B cell (primary cell): ENCODE measurements at regions not wholly inside any gene's neighbourhood (a gene's known extent, or its start where the extent isn't known, plus 50 kb on each side); places are given as distances from the start of the nearest gene placed in this dataset.

Source experiments
- ATAC-seq: fragments of 200-7000 bp; cut with Tn5 transposase; one replicate; pipeline ENCODE4 v1.10.0; 2021; ENCODE audit warnings: low read depth, mild to moderate bottlenecking, moderate number of reproducible peaks, moderate library complexity
- CTCF ChIA-PET: fragments of 350-600 bp; sonication (Branson Sonifier 250); formaldehyde crosslinking; loops from one replicate; lab custom pipeline; 2021; ENCODE audit warnings: antibody characterized with exemption, inconsistent platforms; lab: Charles Lee
- POLR2A ChIA-PET: fragments of 350-600 bp; sonication (Branson Sonifier 250); formaldehyde crosslinking; loops from one replicate; lab custom pipeline; 2021; ENCODE audit warnings: antibody characterized with exemption; lab: Charles Lee
- DNase-seq: peaks from one replicate; pipeline ENCODE4 v3.0.0; 2013
- H2AFZ ChIP-seq: 2 replicates; pipeline ENCODE4 v1.6.1; 2012; ENCODE audit warnings: mild to moderate bottlenecking, low read depth, low read length; ENCODE audit not compliant: insufficient read depth, poor library complexity, severe bottlenecking
- H3K27ac ChIP-seq, 2 donors: 1 replicate in 1 of 2; 2 replicates in 1 of 2; pipeline ENCODE4 v1.5.1; 2012 to 2013; ENCODE audit warnings: low read length in 2 of 2, mild to moderate bottlenecking in 2 of 2, moderate library complexity in 1 of 2
- H3K27me3 ChIP-seq, 4 experiments: fragments of 200-600 bp in 1 of 4; sonication (generic) in 1 of 4; replicated peaks in 1 of 4; 1 replicate in 2 of 4; 2 replicates in 2 of 4; pipeline versions ENCODE4 v1.6.1 to v1.7.0; 2013 to 2016; ENCODE audit warnings: low read length in 3 of 4, mild to moderate bottlenecking in 2 of 4, mixed read lengths in 1 of 4, moderate library complexity in 1 of 4; ENCODE audit not compliant: insufficient read depth in 4 of 4, control insufficient read depth in 3 of 4; ENCODE audit errors: control extremely low read depth in 1 of 4
- H3K36me3 ChIP-seq, 2 experiments: replicated peaks in 1 of 2; 1 replicate in 1 of 2; 2 replicates in 1 of 2; pipeline versions ENCODE4 v1.6.1 to v1.7.1; 2013; ENCODE audit warnings: low read length in 1 of 2; ENCODE audit not compliant: insufficient read depth in 2 of 2, control insufficient read depth in 1 of 2; ENCODE audit errors: control extremely low read depth in 1 of 2, extremely low read depth in 1 of 2
- H3K4me1 ChIP-seq, 2 donors: fragments of 200-600 bp in 1 of 2; sonication (generic) in 1 of 2; 1 replicate in 1 of 2; 2 replicates in 1 of 2; pipeline versions ENCODE4 v1.5.1 to v1.6.1; 2013 to 2017; ENCODE audit warnings: low read length in 2 of 2; ENCODE audit not compliant: control insufficient read depth in 2 of 2, insufficient read depth in 2 of 2
- H3K4me2 ChIP-seq: replicated peaks from 2 replicates; pipeline ENCODE3; 2012; ENCODE audit warnings: mild to moderate bottlenecking, low read depth, low read length; ENCODE audit not compliant: poor library complexity, severe bottlenecking
- H3K4me3 ChIP-seq, 5 experiments: fragments of 200-600 bp in 1 of 5; sonication (generic) in 1 of 5; 1 replicate in 3 of 5; 2 replicates in 2 of 5; pipeline versions ENCODE4 v1.5.1 to v1.7.0; 2011 to 2016; ENCODE audit warnings: low read length in 4 of 5, mild to moderate bottlenecking in 4 of 5, low read depth in 2 of 5, control low read depth in 1 of 5, moderate library complexity in 1 of 5; ENCODE audit not compliant: insufficient read depth in 1 of 5; ENCODE audit errors: control extremely low read depth in 1 of 5, extremely low read depth in 1 of 5
- H3K79me2 ChIP-seq: fragments of 200-600 bp; sonication (generic); one replicate; pipeline ENCODE4 v1.6.0; 2016; ENCODE audit warnings: low read length; ENCODE audit not compliant: control insufficient read depth, insufficient read depth
- H3K9ac ChIP-seq: fragments of 200-600 bp; sonication (generic); 2 replicates; pipeline ENCODE4 v1.6.1; 2017; ENCODE audit warnings: mild to moderate bottlenecking, low read length, moderate library complexity
- H3K9me3 ChIP-seq, 3 donors: one replicate each; pipeline versions ENCODE4 v1.6.1 to v1.7.1; 2013; ENCODE audit warnings: low read length in 2 of 3; ENCODE audit not compliant: control insufficient read depth in 2 of 3, insufficient read depth in 1 of 3; ENCODE audit errors: control extremely low read depth in 1 of 3
- H4K20me1 ChIP-seq: 2 replicates; pipeline ENCODE4 v1.6.0; 2012; ENCODE audit warnings: mild to moderate bottlenecking, low read length; ENCODE audit not compliant: insufficient read depth, control insufficient read depth, poor library complexity, severe bottlenecking
- H3K27ac Mint-ChIP-seq: one replicate; pipeline ENCODE4 v1.8.0; 2021; ENCODE audit warnings: mixed read lengths
- H3K27me3 Mint-ChIP-seq: one replicate; pipeline ENCODE4 v1.8.0; 2021; ENCODE audit warnings: mixed read lengths
- H3K4me1 Mint-ChIP-seq: one replicate; pipeline ENCODE4 v1.8.0; 2021; ENCODE audit warnings: mixed read lengths
- H3K4me3 Mint-ChIP-seq: one replicate; pipeline ENCODE4 v1.8.0; 2021; ENCODE audit warnings: mixed read lengths
- H3K9me3 Mint-ChIP-seq: one replicate; pipeline ENCODE4 v1.8.0; 2022; ENCODE audit warnings: mixed read lengths; ENCODE audit not compliant: insufficient read depth
- EZH2 ChIP-seq: IDR thresholded peaks from 2 replicates; pipeline ENCODE4 v1.6.1; 2012; ENCODE audit warnings: borderline replicate concordance, low read depth, mild to moderate bottlenecking, moderate library complexity, low read length; ENCODE audit not compliant: insufficient read depth, poor library complexity, severe bottlenecking
- WGBS: methylation state at CpG from one replicate; pipeline ENCODE4 v1.1.5; 2013; ENCODE audit warnings: missing lambda C conversion rate; ENCODE audit not compliant: insufficient coverage; 5-methylcytosine and 5-hydroxymethylcytosine counted together
- intact Hi-C: fragments of 100-400 bp; cut with micrococcal nuclease; formaldehyde crosslinking; loops from one replicate; pipeline ENCODE4 v1.10.0; 2022
- TF ChIP-seq, protein P1 (sequence below): fragments of 200-600 bp; IDR thresholded peaks from one replicate; pipeline ENCODE4 v1.8.0; 2022; ENCODE audit warnings: antibody characterized with exemption, mild to moderate bottlenecking

DNA sequence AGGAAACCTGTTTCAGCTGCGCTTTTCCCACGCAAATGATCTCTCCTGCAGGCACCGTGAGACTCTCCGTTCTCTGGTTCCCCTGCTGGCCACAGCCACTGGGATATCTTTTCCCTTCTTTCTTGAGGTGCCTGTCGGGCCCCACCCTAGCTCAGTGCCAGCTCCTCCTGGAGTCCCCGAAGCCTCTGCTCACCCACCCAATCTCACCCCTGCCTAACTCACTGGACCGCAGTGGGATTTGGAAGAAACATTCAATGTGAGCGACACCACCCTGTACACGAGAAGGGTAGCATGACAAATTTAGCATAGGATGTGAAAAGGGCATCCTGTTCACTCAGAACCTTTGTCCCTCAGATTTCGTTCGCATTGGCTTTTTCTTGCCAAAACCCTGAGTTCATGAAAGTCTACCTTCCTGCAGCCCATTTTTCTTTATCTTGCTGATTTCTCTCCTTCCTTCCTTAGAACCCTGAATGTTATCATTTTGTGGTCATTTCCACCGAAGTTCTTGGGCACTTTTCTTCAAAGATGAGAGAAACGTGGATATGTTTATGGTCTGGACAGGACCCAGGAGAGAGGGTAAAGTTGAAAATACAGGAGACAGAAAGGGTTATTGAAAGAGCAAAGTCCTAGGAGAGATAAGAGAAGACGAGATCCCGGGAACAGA lies 63.6 kb upstream of the ELK3 start:
- H3K4me3 Mint-ChIP-seq = no peak overlapping the region
- H3K4me1 ChIP-seq = peaks cover 0 to 7% of the 10 kb centered on the region in 2 donors
- intact Hi-C loops = no loop called here
- peaks cover 0 to 4% (median 0%) of the 10 kb centered on the region in 3 donors for H3K9me3 ChIP-seq
- H3K27ac ChIP-seq = no peak overlapping the region
- DNase-seq (no peak), ATAC-seq (no peak)
- no peaks in the 10 kb centered on the region for H3K36me3 ChIP-seq
- no peak overlapping the region for H2AFZ ChIP-seq
- H3K4me1 Mint-ChIP-seq = peaks cover 9% of the 10 kb centered on the region
- CTCF ChIA-PET = interaction anchor here (1.0 kb wide), 1 partner anchor 15 kb away, joined by 9 read pairs; no protein-coding TSS in a partner anchor
- no peak overlapping the region for H3K9ac ChIP-seq
- no peaks in the 10 kb centered on the region for H4K20me1 ChIP-seq
- peaks cover 3% of the 10 kb centered on the region for H3K9me3 Mint-ChIP-seq
- H3K79me2 ChIP-seq = no peaks in the 10 kb centered on the region
- no peak overlapping the region for H3K27ac Mint-ChIP-seq
- POLR2A ChIA-PET = no interaction called here
- peaks cover 7% of the 10 kb centered on the region for H3K27me3 Mint-ChIP-seq
- no peak overlapping the region for H3K4me2 ChIP-seq
- H3K27me3 ChIP-seq = peaks cover 0 to 2% (median 0%) of the 10 kb centered on the region in 4 experiments
- 86% methylated on average over 13 of the region's 15 CpGs for WGBS
- TF ChIP-seq EZH2 = no peak
- TF ChIP-seq, protein P1, sequence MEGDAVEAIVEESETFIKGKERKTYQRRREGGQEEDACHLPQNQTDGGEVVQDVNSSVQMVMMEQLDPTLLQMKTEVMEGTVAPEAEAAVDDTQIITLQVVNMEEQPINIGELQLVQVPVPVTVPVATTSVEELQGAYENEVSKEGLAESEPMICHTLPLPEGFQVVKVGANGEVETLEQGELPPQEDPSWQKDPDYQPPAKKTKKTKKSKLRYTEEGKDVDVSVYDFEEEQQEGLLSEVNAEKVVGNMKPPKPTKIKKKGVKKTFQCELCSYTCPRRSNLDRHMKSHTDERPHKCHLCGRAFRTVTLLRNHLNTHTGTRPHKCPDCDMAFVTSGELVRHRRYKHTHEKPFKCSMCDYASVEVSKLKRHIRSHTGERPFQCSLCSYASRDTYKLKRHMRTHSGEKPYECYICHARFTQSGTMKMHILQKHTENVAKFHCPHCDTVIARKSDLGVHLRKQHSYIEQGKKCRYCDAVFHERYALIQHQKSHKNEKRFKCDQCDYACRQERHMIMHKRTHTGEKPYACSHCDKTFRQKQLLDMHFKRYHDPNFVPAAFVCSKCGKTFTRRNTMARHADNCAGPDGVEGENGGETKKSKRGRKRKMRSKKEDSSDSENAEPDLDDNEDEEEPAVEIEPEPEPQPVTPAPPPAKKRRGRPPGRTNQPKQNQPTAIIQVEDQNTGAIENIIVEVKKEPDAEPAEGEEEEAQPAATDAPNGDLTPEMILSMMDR = no peak
- H3K4me3 ChIP-seq = no peak overlapping the region

- H3K36me3 ChIP-seq = no peaks in the 10 kb centered on the region
Measured at GRCh38 chr12:96131230-96131788, 62.9 kb upstream of the ELK3 start.

More at GRCh38 chr12:96131230-96131788, 62.9 kb upstream of the ELK3 start:
- peaks cover 0 to 8% of the 10 kb centered on the region in 2 donors for H3K4me1 ChIP-seq
- H3K9me3 Mint-ChIP-seq = peaks cover 3% of the 10 kb centered on the region
- no peak for ATAC-seq
- peaks cover 0 to 2% (median 0%) of the 10 kb centered on the region in 4 experiments for H3K27me3 ChIP-seq
- peaks cover 7% of the 10 kb centered on the region for H3K27me3 Mint-ChIP-seq
- POLR2A ChIA-PET = no interaction called here
- H3K9ac ChIP-seq = no peak overlapping the region
- no peaks in the 10 kb centered on the region for H3K79me2 ChIP-seq
- H3K27ac ChIP-seq = no peak overlapping the region
- no peak overlapping the region for H3K4me3 ChIP-seq
- no peak overlapping the region for H2AFZ ChIP-seq
- DNase-seq = no peak
- 86% methylated on average over 3 of the region's 5 CpGs for WGBS
- no peaks in the 10 kb centered on the region for H4K20me1 ChIP-seq
- no peak overlapping the region for H3K27ac Mint-ChIP-seq
- H3K4me1 Mint-ChIP-seq = peaks cover 8% of the 10 kb centered on the region
- intact Hi-C loops = no loop called here
- H3K9me3 ChIP-seq = peaks cover 0 to 4% (median 0%) of the 10 kb centered on the region in 3 donors
- no peak overlapping the region for H3K4me3 Mint-ChIP-seq
- no peak overlapping the region for H3K4me2 ChIP-seq
- TF ChIP-seq, protein P1 = no peak
- no peak for TF ChIP-seq EZH2
- CTCF ChIA-PET = interaction anchor here (1.0 to 2.2 kb wide), 3 partner anchors 16 to 385 kb away, joined by 4 to 10 read pairs (median 9); no protein-coding TSS in a partner anchor
